Liver (tissue), 3 donors: ENCODE measurements at regions not wholly inside any gene's neighbourhood (a gene's known extent, or its start where the extent isn't known, plus 50 kb on each side); places are given as distances from the start of the nearest gene placed in this dataset.

Source experiments
- ATF3 ChIP-seq: IDR thresholded peaks from 2 replicates; pipeline ENCODE4 v1.6.1; 2016; ENCODE audit warnings: antibody characterized with exemption
- GABPA ChIP-seq, 2 donors: IDR thresholded peaks in 1 of 2; conservative IDR thresholded peaks in 1 of 2; 2 replicates each; pipeline ENCODE4 v1.6.1; 2016; ENCODE audit warnings: antibody characterized with exemption in 2 of 2, mild to moderate bottlenecking in 1 of 2, moderate library complexity in 1 of 2
- JUND ChIP-seq, 2 donors: IDR thresholded peaks; 2 replicates each; pipeline ENCODE4 v1.6.1; 2016; ENCODE audit warnings: antibody characterized with exemption in 2 of 2
- RAD21 ChIP-seq, 2 donors: IDR thresholded peaks; 2 replicates each; pipeline ENCODE4 v1.6.1; 2016; ENCODE audit warnings: antibody characterized with exemption in 2 of 2, mild to moderate bottlenecking in 2 of 2
- REST ChIP-seq: IDR thresholded peaks from 2 replicates; pipeline ENCODE4 v1.6.1; 2016; ENCODE audit warnings: antibody characterized with exemption, mild to moderate bottlenecking
- TAF1 ChIP-seq: conservative IDR thresholded peaks from 2 replicates; pipeline ENCODE4 v1.6.1; 2016; ENCODE audit warnings: antibody characterized with exemption, mild to moderate bottlenecking
- YY1 ChIP-seq: IDR thresholded peaks from 2 replicates; pipeline ENCODE4 v1.6.1; 2016; ENCODE audit warnings: antibody characterized with exemption, mild to moderate bottlenecking
- TF ChIP-seq, protein P1 (sequence below): fragments of 150-350 bp; IDR thresholded peaks from 2 replicates; pipeline ENCODE4 v1.5.1; 2017; ENCODE audit warnings: improper control_type of control experiment, low read depth, low read length; ENCODE audit not compliant: missing input control
- TF ChIP-seq, protein P2 (sequence below): IDR thresholded peaks from 2 replicates; pipeline ENCODE4 v1.6.1; 2016; ENCODE audit warnings: antibody characterized with exemption
- donor health status: healthy.
- donor health status: healthy.

DNA sequence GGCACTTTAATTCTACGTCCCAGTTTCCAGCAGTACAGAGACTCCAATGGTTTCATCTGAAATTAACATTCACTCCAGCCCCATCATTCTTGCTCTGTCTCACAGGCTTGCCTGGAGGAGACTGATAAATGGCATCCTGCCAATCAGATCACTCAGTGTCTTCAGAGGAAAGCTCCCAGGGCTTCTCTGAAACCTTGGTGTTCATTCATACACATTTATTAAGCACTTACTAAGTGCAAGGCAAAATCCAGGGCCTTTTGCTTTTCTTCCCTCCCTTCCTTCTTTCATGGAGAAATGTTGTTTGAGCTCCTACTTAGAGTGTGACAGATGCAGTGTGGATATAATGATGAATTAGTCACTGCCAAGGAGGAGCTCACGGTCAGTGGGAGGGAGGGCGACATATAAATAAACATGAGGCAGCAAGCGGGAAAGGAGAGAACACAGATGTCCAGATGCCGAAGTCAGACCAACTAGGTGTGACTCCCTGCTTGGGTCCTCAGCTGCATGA, 106.7 kb upstream of the DTNBP1 start:
- TF ChIP-seq ATF3 (no peak), REST (no peak), TAF1 (no peak), YY1 (no peak), GABPA (IDR thresholded peaks at IDR 0.05 in 1 of 2, conservative IDR thresholded peaks at IDR 0.05 in 1 of 2) (no peak), JUND (IDR thresholded peaks at IDR 0.05) (no peak), RAD21 (IDR thresholded peaks at IDR 0.05) (no peak)
- TF ChIP-seq, protein P1, sequence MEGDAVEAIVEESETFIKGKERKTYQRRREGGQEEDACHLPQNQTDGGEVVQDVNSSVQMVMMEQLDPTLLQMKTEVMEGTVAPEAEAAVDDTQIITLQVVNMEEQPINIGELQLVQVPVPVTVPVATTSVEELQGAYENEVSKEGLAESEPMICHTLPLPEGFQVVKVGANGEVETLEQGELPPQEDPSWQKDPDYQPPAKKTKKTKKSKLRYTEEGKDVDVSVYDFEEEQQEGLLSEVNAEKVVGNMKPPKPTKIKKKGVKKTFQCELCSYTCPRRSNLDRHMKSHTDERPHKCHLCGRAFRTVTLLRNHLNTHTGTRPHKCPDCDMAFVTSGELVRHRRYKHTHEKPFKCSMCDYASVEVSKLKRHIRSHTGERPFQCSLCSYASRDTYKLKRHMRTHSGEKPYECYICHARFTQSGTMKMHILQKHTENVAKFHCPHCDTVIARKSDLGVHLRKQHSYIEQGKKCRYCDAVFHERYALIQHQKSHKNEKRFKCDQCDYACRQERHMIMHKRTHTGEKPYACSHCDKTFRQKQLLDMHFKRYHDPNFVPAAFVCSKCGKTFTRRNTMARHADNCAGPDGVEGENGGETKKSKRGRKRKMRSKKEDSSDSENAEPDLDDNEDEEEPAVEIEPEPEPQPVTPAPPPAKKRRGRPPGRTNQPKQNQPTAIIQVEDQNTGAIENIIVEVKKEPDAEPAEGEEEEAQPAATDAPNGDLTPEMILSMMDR, result no peak
- TF ChIP-seq, protein P2, sequence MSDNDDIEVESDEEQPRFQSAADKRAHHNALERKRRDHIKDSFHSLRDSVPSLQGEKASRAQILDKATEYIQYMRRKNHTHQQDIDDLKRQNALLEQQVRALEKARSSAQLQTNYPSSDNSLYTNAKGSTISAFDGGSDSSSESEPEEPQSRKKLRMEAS, result no peak
